Stomach (tissue), 8 donors: ENCODE measurements at regions not wholly inside any gene's neighbourhood (a gene's known extent, or its start where the extent isn't known, plus 50 kb on each side); places are given as distances from the start of the nearest gene placed in this dataset.

Experiments used
- DNase-seq, 2 donors: peaks; one replicate each; pipeline versions ENCODE4 v3.0.0 to v3.0.0-alpha.2; 2013 to 2019
- H3K27ac ChIP-seq, 5 donors: fragments of 200-600 bp in 4 of 5; sonication (generic) in 4 of 5; one replicate each; pipeline ENCODE4 v1.5.1; 2013 to 2019; ENCODE audit warnings: mild to moderate bottlenecking in 1 of 5, moderate library complexity in 1 of 5
- H3K27me3 ChIP-seq, 3 donors: fragments of 200-600 bp; sonication (generic); one replicate each; pipeline ENCODE4 v1.5.1; 2017 to 2019; ENCODE audit warnings: mixed run types in 1 of 3
- H3K36me3 ChIP-seq, 4 donors: fragments of 200-600 bp; sonication (generic); 1 replicate in 3 of 4; 2 replicates in 1 of 4; pipeline ENCODE4 v1.5.1; 2016 to 2019
- H3K4me1 ChIP-seq, 4 donors: fragments of 200-600 bp; sonication (generic); one replicate each; pipeline ENCODE4 v1.5.1; 2016 to 2019
- H3K4me3 ChIP-seq, 4 donors: fragments of 200-600 bp; sonication (generic) in 3 of 4; one replicate each; pipeline ENCODE4 v1.5.1; 2016 to 2019; ENCODE audit warnings: mild to moderate bottlenecking in 1 of 4
- H3K9me3 ChIP-seq, 4 donors: fragments of 200-600 bp; sonication (generic); one replicate each; pipeline ENCODE4 v1.5.1; 2016 to 2019
- CTCF ChIP-seq, 7 experiments: fragments of 450-650 bp in 4 of 7; fragments of 200-600 bp in 3 of 7; sonication (generic) in 3 of 7; IDR thresholded peaks; one replicate each; pipeline ENCODE4 v1.5.1; 2016 to 2019; ENCODE audit warnings: antibody characterized with exemption in 7 of 7, control low read depth in 2 of 7, mild to moderate bottlenecking in 1 of 7
- EP300 ChIP-seq: sonication (generic); formaldehyde crosslinking; IDR thresholded peaks from one replicate; pipeline ENCODE4 v1.6.1; 2017; ENCODE audit warnings: antibody characterized with exemption
- POLR2A ChIP-seq, 4 donors: fragments of 450-650 bp; IDR thresholded peaks; one replicate each; pipeline ENCODE4 v1.6.1; 2016; ENCODE audit warnings: antibody characterized with exemption in 4 of 4, control low read depth in 2 of 4, mild to moderate bottlenecking in 1 of 4, moderate library complexity in 1 of 4
- POLR2AphosphoS5 ChIP-seq, 3 donors: sonication (generic); formaldehyde crosslinking; IDR thresholded peaks; one replicate each; pipeline ENCODE4 v1.6.1; 2016; ENCODE audit warnings: antibody characterized with exemption in 3 of 3
- WGBS, 5 donors: extraction: QIAGEN DNeasy Blood & Tissue Kit in 3 of 5; methylation state at CpG; one replicate each; pipeline versions ENCODE4 v1.1.5 to v1.1.7; 2013 to 2018; 5-methylcytosine and 5-hydroxymethylcytosine counted together
- intact Hi-C: fragments of 100-400 bp; cut with DNase I; formaldehyde crosslinking; loops from one replicate; pipeline ENCODE4 v1.15.1; 2023; ENCODE audit warnings: low total_unique reads
- donor health status: healthy with polysubstance abuse.
- donor health status: Bipolar disorder and iron deficiency.
- donor health status: healthy.

GRCh38 chr5:112014783-112015395 lies 257.9 kb upstream of the NREP start:
- Histone ChIP-seq H3K27ac (no peak overlapping the region), H3K4me1 (peaks cover 0 to 16% (median 8%) of the 10 kb centered on the region in 4 donors), H3K4me3 (no peak overlapping the region), H3K27me3 (no peaks in the 10 kb centered on the region), H3K9me3 (no peaks in the 10 kb centered on the region), H3K36me3 (no peaks in the 10 kb centered on the region)
- no peak for DNase-seq
- intact Hi-C loops: no loop called here
- TF ChIP-seq EP300 (no peak), POLR2A (IDR thresholded peaks at IDR 0.05) (no peak), POLR2AphosphoS5 (IDR thresholded peaks at IDR 0.05) (no peak)

DNA sequence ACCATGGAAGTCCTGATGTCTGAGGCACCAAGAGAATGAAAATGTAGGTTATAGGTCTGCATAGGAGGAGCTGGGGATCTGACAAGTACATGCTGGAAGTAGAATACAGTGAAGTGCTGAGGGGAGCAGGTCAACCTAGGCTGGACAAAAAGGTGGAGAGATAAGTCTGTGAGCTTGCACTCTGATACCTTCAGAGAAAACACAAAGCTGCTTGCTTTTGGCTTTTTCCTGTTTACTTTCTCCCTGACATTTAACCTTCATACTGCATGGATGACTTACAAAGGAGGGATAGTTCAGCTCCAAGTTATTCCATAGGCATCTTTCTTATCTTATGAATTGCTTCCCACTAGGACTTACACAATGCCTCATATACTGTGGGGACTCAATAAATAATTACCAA lies 256.7 kb upstream of the NREP start:
- Histone ChIP-seq H3K27ac (no peak overlapping the region), H3K27me3 (no peaks in the 10 kb centered on the region), H3K9me3 (no peaks in the 10 kb centered on the region), H3K36me3 (no peaks in the 10 kb centered on the region), H3K4me1 (peaks cover 0 to 16% (median 8%) of the 10 kb centered on the region in 4 donors), H3K4me3 (no peak overlapping the region)
- intact Hi-C loops: no loop called here
- TF ChIP-seq EP300: no peak
- TF ChIP-seq POLR2A (IDR thresholded peaks at IDR 0.05): no peak
- TF ChIP-seq POLR2AphosphoS5 (IDR thresholded peaks at IDR 0.05): no peak
- TF ChIP-seq CTCF (IDR thresholded peaks at IDR 0.05): no peak
- DNase-seq: no peak

DNA sequence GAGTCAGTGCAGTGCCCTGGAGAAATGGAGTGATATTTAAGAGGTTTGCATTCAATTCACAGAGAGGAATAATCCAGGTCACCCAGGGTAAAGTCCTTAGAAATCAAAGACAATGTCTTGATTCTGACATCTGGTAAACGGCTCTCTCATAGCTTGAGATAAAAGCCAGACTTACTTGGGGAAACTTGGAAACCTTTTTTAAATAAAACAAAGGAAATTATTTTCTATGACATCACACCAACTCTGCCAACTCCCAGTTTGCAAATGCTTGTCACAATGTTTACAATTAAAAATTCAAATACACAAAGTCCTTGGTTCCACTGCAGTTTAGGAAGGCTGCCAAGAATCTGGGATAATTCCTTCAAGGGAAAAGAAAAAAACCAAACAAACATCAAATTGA lies 255.1 kb upstream of the NREP start:
- Histone ChIP-seq H3K36me3 (no peaks in the 10 kb centered on the region), H3K27ac (no peak overlapping the region), H3K4me3 (no peak overlapping the region), H3K9me3 (no peaks in the 10 kb centered on the region), H3K27me3 (no peaks in the 10 kb centered on the region), H3K4me1 (peaks cover 0 to 16% (median 8%) of the 10 kb centered on the region in 4 donors)
- DNase-seq: peak in 1 of 2 donors; percentile 64
- TF ChIP-seq CTCF (IDR thresholded peaks at IDR 0.05) (no peak), EP300 (no peak), POLR2A (IDR thresholded peaks at IDR 0.05) (no peak), POLR2AphosphoS5 (IDR thresholded peaks at IDR 0.05) (no peak)
- 6 to 18% (median 13%) methylated on average over 1 of the region's 1 CpG for WGBS, 5 donors
- intact Hi-C loops: no loop called here

GRCh38 chr5:112010475-112010874 lies 253.5 kb upstream of the NREP start:
- no peak for DNase-seq
- intact Hi-C loops: no loop called here
- 83 to 92% (median 90%) methylated on average over 3 of the region's 3 CpGs for WGBS, 5 donors
- Histone ChIP-seq H3K36me3 (no peaks in the 10 kb centered on the region), H3K27me3 (no peaks in the 10 kb centered on the region), H3K9me3 (no peaks in the 10 kb centered on the region), H3K4me1 (peaks cover 0 to 16% (median 8%) of the 10 kb centered on the region in 4 donors), H3K4me3 (no peak overlapping the region), H3K27ac (no peak overlapping the region)
- TF ChIP-seq POLR2AphosphoS5 (IDR thresholded peaks at IDR 0.05) (no peak), POLR2A (IDR thresholded peaks at IDR 0.05) (no peak), EP300 (no peak), CTCF (IDR thresholded peaks at IDR 0.05) (no peak)

DNA sequence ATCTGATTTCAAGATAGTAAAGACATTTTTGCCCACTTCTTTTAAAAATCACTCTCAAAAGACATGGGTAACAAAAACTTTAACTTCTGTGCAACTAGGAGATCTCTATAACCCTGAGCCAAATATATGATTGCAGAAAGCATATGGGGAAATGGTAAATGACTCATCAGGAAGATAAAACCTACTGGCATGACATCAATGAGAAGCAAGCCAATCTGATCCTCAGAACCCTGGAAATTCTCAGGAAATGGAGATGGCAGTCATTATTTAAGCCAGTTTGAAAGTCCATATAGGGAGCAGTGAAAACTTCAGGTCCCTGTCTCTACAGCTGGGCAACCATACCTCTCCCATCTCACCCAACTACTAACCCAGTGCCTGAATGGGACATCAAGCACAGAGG lies 249.7 kb upstream of the NREP start:
- intact Hi-C loops: no loop called here
- TF ChIP-seq POLR2A (IDR thresholded peaks at IDR 0.05) (no peak), CTCF (IDR thresholded peaks at IDR 0.05) (no peak), POLR2AphosphoS5 (IDR thresholded peaks at IDR 0.05) (no peak), EP300 (no peak)
- no peak overlapping the region for H3K4me3 ChIP-seq
- DNase-seq: no peak
- peaks cover 0 to 4% (median 3%) of the 10 kb centered on the region in 4 donors for H3K4me1 ChIP-seq
- H3K27me3 ChIP-seq: no peaks in the 10 kb centered on the region
- H3K36me3 ChIP-seq: no peaks in the 10 kb centered on the region
- H3K27ac ChIP-seq: no peak overlapping the region
- H3K9me3 ChIP-seq: no peaks in the 10 kb centered on the region
